ENCODE measurements at regions not wholly inside any gene's neighbourhood (a gene's known extent, or its start where the extent isn't known, plus 50 kb on each side); places are given as distances from the start of the nearest gene placed in this dataset.

GRCh38 chr2:121142452-121142851, 142.6 kb downstream of the TFCP2L1 start:
- DNase-seq (ENCODE audit: extremely low spot score), result no peak
- CTCF ChIA-PET, result no interaction called here
- POLR2A ChIA-PET, result no interaction called here
- TF ChIP-seq CTCF (IDR thresholded peaks at IDR 0.05; ENCODE audit: control extremely low read depth, extremely low read depth, low read depth, missing control alignments), result no peak

- ChIA-PET CTCF (interaction anchor here (1.0 kb wide), 1 partner anchor 16 kb away, joined by 4 read pairs; no protein-coding TSS in a partner anchor), POLR2A (no interaction called here)
- TF ChIP-seq CTCF (IDR thresholded peaks at IDR 0.05; ENCODE audit: control extremely low read depth, extremely low read depth, low read depth, missing control alignments), result no peak
- no peak for DNase-seq (ENCODE audit: extremely low spot score)
Measured at GRCh38 chr2:121144111-121144510, 140.9 kb downstream of the TFCP2L1 start.

- TF ChIP-seq CTCF (IDR thresholded peaks at IDR 0.05; ENCODE audit: control extremely low read depth, extremely low read depth, low read depth, missing control alignments), result no peak
- ChIA-PET POLR2A (no interaction called here), CTCF (no interaction called here)
- no peak for DNase-seq (ENCODE audit: extremely low spot score)
Measured at GRCh38 chr2:121146630-121147029, 138.4 kb downstream of the TFCP2L1 start.

- ChIA-PET CTCF (no interaction called here), POLR2A (no interaction called here)
- no peak for DNase-seq (ENCODE audit: extremely low spot score)
- TF ChIP-seq CTCF (IDR thresholded peaks at IDR 0.05; ENCODE audit: control extremely low read depth, extremely low read depth, low read depth, missing control alignments), result no peak
Measured at GRCh38 chr2:121147766-121148165, 137.2 kb downstream of the TFCP2L1 start.

GRCh38 chr2:121148481-121148880, 136.5 kb downstream of the TFCP2L1 start:
- no peak for DNase-seq (ENCODE audit: extremely low spot score)
- TF ChIP-seq CTCF (IDR thresholded peaks at IDR 0.05; ENCODE audit: control extremely low read depth, extremely low read depth, low read depth, missing control alignments), result no peak
- ChIA-PET CTCF (no interaction called here), POLR2A (no interaction called here)

- ChIA-PET CTCF (interaction anchor here (1.4 kb wide), 1 partner anchor 21 kb away, joined by 3 read pairs; no protein-coding TSS in a partner anchor), POLR2A (no interaction called here)
- DNase-seq (ENCODE audit: extremely low spot score), result no peak
- TF ChIP-seq CTCF (IDR thresholded peaks at IDR 0.05; ENCODE audit: control extremely low read depth, extremely low read depth, low read depth, missing control alignments), result no peak
Measured at GRCh38 chr2:121149384-121149783, 135.6 kb downstream of the TFCP2L1 start.

- CTCF ChIA-PET, result interaction anchor here (1.4 kb wide), 1 partner anchor 21 kb away, joined by 3 read pairs; no protein-coding TSS in a partner anchor
- TF ChIP-seq CTCF (IDR thresholded peaks at IDR 0.05; ENCODE audit: control extremely low read depth, extremely low read depth, low read depth, missing control alignments), result no peak
- DNase-seq (ENCODE audit: extremely low spot score), result no peak
- POLR2A ChIA-PET, result no interaction called here
Measured at GRCh38 chr2:121150126-121150525, 134.9 kb downstream of the TFCP2L1 start.
